ENCODE measurements at regions not wholly inside any gene's neighbourhood (a gene's known extent, or its start where the extent isn't known, plus 50 kb on each side); places are given as distances from the start of the nearest gene placed in this dataset.
"Not testable (repeated sequence)": the region's sequence is repeated elsewhere in the genome, so short reads cannot be mapped to it uniquely, and the experiment has no call there.

DNA sequence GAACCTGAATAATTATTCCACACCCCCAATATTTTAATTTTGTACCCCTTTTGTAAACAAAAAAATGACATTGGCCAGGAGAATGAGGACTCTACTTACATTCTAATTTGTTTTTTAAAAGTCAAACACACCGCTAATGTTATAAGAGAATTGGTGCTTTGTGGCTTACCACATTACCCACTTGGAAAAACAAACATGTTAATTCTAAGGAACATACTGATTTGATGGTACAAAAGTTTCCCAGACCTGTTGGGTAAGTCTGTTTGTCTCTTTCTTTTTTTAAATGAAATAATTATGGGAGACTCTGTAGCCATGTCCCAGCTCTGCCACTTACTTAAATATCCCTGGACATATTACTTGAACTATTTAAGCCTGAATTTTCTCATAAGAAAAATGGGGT lies 352.5 kb upstream of the C2CD4B start:
- no peak overlapping the region for H3K27ac Mint-ChIP-seq
- intact Hi-C loops (cut with micrococcal nuclease): no loop called here
- H3K36me3 Mint-ChIP-seq (ENCODE audit: low read depth): no peaks in the 10 kb centered on the region
- H3K9me3 Mint-ChIP-seq: no peaks in the 10 kb centered on the region
- peaks cover 21% of the 10 kb centered on the region for H3K27me3 Mint-ChIP-seq (ENCODE audit: low read depth)
- DNase-seq: no peak
- H3K4me1 Mint-ChIP-seq (ENCODE audit: low read depth): no peaks in the 10 kb centered on the region
- no peak overlapping the region for H3K4me3 Mint-ChIP-seq
- CTCF ChIA-PET: interaction anchor here (0.6 to 0.7 kb wide), 2 partner anchors 156 to 161 kb away, joined by 3 to 4 read pairs; no protein-coding TSS in a partner anchor

DNA sequence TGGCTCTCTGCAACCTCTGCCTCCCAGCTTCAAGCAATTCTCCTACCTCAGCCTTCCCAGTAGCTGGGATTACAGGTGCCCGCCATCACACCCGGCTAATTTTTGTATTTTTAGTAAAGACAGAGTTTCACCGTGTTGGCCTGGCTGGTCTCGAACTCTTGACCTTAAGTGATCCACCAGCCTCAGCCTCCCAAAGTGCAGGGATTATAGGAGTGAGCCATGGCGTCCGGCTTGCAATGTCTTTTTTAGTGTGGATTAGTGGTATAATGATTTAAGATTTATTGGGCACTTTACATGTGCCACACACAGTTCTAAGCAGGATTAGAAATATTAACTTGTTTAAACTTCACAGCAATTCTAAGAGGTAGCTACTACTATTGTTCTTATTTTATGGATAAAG lies 353.6 kb upstream of the C2CD4B start:
- H3K9me3 Mint-ChIP-seq; H3K4me3 Mint-ChIP-seq; intact Hi-C loops (cut with micrococcal nuclease); DNase-seq; H3K4me1 Mint-ChIP-seq (ENCODE audit: low read depth); H3K27ac Mint-ChIP-seq; H3K36me3 Mint-ChIP-seq (ENCODE audit: low read depth): not testable (repeated sequence)
- CTCF ChIA-PET: interaction anchor here (0.6 kb wide), 1 partner anchor 327 kb away, joined by 3 read pairs; no protein-coding TSS in a partner anchor
- peaks cover 25% of the 10 kb centered on the region for H3K27me3 Mint-ChIP-seq (ENCODE audit: low read depth)

DNA sequence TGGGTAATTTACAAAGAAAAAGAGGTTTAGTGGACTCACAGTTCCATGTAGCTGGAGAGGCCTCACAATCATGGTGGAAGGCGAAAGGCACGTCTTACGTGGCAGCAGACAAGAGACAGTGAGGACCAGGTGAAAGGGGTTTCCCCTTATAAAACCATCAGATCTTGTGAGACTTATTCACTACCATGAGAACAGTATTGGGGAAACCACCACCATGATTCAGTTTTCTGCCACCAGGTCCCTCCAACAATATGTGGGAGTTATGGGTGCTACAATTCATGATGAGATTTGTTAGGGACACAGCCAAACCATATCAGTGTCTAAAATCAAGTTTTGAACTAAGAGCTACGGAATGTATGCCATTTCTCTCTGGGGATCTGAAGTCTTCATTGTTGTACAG lies 354.8 kb upstream of the C2CD4B start:
- DNase-seq: peak; percentile 7
- Mint-ChIP-seq H3K4me1 (ENCODE audit: low read depth) (no peaks in the 10 kb centered on the region), H3K9me3 (no peaks in the 10 kb centered on the region), H3K27ac (no peak overlapping the region), H3K27me3 (ENCODE audit: low read depth) (peaks cover 25% of the 10 kb centered on the region), H3K4me3 (no peak overlapping the region), H3K36me3 (ENCODE audit: low read depth) (no peaks in the 10 kb centered on the region)
- intact Hi-C loops (cut with micrococcal nuclease): no loop called here
- CTCF ChIA-PET: no interaction called here

DNA sequence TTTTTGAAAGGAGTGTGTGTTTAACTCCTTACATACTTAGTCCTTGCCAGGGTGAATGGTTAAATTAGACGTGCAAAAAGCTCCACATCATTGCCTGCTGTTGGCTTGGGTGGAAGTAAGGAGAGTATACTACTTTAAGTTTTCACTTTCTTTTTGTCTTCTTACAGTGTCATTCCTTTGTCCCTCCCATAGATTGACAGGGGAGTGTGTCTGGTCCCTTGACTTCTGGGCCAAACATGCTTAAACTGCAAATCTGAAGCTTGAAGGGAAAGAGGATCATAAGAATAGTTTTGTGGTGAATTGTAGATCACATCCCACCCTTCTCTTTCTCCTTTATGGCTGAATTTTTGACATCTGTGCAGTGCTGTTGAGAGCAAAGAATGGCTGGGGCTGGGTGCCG lies 355.8 kb upstream of the C2CD4B start:
- CTCF ChIA-PET: no interaction called here
- no peaks in the 10 kb centered on the region for H3K4me1 Mint-ChIP-seq (ENCODE audit: low read depth)
- H3K9me3 Mint-ChIP-seq: no peaks in the 10 kb centered on the region
- intact Hi-C loops (cut with micrococcal nuclease): no loop called here
- H3K36me3 Mint-ChIP-seq (ENCODE audit: low read depth): no peaks in the 10 kb centered on the region
- no peak overlapping the region for H3K27ac Mint-ChIP-seq
- no peak overlapping the region for H3K4me3 Mint-ChIP-seq
- peaks cover 27% of the 10 kb centered on the region for H3K27me3 Mint-ChIP-seq (ENCODE audit: low read depth)
- no peak for DNase-seq

DNA sequence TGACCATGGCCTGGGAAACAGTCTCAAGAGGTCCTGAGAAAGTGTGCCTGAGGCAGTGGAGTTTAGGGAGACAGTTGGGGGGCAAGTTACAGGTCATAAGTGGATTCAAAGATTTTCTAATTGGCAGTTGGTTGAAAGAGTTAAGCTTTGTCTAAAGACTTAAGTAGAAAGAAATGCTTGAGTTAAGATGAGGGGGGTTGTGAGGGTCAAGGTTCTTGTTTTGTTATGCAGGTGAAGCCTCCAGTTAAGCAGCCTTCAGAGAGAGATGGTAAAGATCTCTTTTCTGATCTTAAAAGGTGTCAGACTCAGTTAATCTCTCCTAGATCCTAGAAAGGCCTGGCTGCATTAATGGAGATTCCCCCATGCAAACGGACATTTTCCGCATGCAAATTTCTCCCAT lies 356.3 kb upstream of the C2CD4B start:
- no peaks in the 10 kb centered on the region for H3K4me1 Mint-ChIP-seq (ENCODE audit: low read depth)
- peaks cover 27% of the 10 kb centered on the region for H3K27me3 Mint-ChIP-seq (ENCODE audit: low read depth)
- DNase-seq: no peak
- no peaks in the 10 kb centered on the region for H3K36me3 Mint-ChIP-seq (ENCODE audit: low read depth)
- H3K4me3 Mint-ChIP-seq: no peak overlapping the region
- no peaks in the 10 kb centered on the region for H3K9me3 Mint-ChIP-seq
- CTCF ChIA-PET: no interaction called here
- intact Hi-C loops (cut with micrococcal nuclease): no loop called here
- H3K27ac Mint-ChIP-seq: no peak overlapping the region

DNA sequence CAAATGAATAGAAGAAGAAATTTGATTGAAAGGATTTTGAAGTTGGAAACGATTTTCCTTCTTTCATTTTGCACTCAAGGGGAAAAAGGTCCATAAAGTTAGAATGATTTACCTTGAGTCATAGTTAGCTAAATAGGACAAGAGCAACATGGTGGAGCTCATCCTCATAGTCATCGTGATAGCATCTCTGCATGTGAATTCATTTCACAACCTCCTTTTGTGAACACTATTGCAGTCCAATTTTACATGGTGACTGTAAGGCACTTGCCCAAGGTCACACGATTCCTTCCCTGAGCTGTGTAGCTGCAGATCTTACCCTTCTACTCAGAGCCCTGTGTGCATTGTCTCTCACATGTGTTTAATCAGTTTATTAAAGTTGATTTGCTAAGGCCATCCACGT lies 359.8 kb upstream of the C2CD4B start:
- peaks cover 24% of the 10 kb centered on the region for H3K27me3 Mint-ChIP-seq (ENCODE audit: low read depth)
- H3K9me3 Mint-ChIP-seq: no peaks in the 10 kb centered on the region
- no peaks in the 10 kb centered on the region for H3K4me1 Mint-ChIP-seq (ENCODE audit: low read depth)
- H3K36me3 Mint-ChIP-seq (ENCODE audit: low read depth): no peaks in the 10 kb centered on the region
- no peak overlapping the region for H3K4me3 Mint-ChIP-seq
- CTCF ChIA-PET: no interaction called here
- H3K27ac Mint-ChIP-seq: no peak overlapping the region
- intact Hi-C loops (cut with micrococcal nuclease): no loop called here
- DNase-seq: no peak

DNA sequence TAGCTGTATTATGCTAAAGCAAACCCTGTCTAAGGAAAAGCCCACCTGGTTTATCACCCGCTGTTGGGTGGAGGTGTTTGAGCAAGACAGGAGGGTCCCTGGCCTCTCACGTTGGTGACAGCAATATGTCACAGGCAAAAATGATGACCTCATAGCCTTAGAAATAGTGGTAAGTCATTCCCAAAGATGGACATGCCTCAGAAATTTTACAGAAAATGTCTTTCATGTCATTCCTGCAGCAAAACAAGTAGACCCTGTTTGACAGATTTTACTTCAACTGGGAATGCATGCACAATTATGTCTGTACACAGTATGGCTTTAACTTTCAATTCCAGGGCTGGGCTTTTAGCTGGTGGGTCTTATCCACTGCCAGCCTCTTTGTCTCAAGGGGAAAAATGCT lies 362.3 kb upstream of the C2CD4B start:
- Mint-ChIP-seq H3K36me3 (ENCODE audit: low read depth) (no peaks in the 10 kb centered on the region), H3K9me3 (no peaks in the 10 kb centered on the region), H3K27me3 (ENCODE audit: low read depth) (peaks cover 15% of the 10 kb centered on the region), H3K4me1 (ENCODE audit: low read depth) (no peaks in the 10 kb centered on the region), H3K27ac (no peak overlapping the region), H3K4me3 (no peak overlapping the region)
- intact Hi-C loops (cut with micrococcal nuclease): no loop called here
- no peak for DNase-seq
- CTCF ChIA-PET: no interaction called here

DNA sequence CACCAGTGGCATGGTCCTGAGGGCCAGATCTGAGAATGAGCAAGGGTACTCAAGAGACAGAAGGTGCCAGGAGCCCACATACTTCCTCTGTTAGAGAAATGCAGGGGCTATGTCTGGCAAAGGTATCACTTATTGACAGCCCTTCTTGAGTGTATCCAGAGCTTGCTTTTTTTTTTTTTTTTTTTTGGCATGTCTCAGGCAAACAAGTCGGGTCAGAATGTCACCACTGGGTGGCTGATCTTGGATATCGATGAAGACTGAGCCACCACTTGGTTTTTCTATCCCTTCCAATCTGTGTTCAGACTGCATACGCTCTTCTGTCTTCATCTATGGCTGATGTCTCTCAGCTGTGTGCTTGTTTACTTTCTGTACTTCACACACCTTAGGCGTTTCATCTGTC lies 363.4 kb upstream of the C2CD4B start:
- Mint-ChIP-seq H3K4me1 (ENCODE audit: low read depth) (no peaks in the 10 kb centered on the region), H3K36me3 (ENCODE audit: low read depth) (no peaks in the 10 kb centered on the region), H3K9me3 (no peaks in the 10 kb centered on the region), H3K27me3 (ENCODE audit: low read depth) (peaks cover 10% of the 10 kb centered on the region), H3K27ac (no peak overlapping the region), H3K4me3 (no peak overlapping the region)
- intact Hi-C loops (cut with micrococcal nuclease): no loop called here
- DNase-seq: no peak
- CTCF ChIA-PET: interaction anchor here (0.6 kb wide), 1 partner anchor 8 kb away, joined by 3 read pairs; no protein-coding TSS in a partner anchor

DNA sequence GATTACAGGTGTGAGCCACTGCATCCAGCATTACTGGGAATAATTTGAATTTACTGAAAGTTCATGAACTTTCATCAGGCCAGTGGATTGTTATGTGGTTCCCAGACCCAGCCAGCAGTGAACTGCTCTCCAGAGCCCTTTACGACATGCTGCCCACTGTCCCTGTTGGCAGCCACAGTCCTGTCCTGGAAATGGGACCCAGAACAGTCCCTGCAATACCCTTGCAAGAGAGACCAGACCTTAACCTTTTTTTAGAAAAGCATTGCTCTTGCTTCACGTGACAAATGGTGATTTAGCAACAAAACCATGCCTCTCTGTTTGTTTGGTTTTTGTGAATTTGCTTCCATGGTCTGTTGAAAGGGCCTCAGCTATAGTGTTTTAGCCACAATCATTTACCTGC lies 367.3 kb upstream of the C2CD4B start:
- no peak for DNase-seq
- Mint-ChIP-seq H3K4me1 (ENCODE audit: low read depth) (no peaks in the 10 kb centered on the region), H3K27me3 (ENCODE audit: low read depth) (peaks cover 2% of the 10 kb centered on the region), H3K4me3 (no peak overlapping the region), H3K27ac (no peak overlapping the region), H3K36me3 (ENCODE audit: low read depth) (no peaks in the 10 kb centered on the region), H3K9me3 (no peaks in the 10 kb centered on the region)
- CTCF ChIA-PET: interaction anchor here (0.6 kb wide), 1 partner anchor 1040 kb away, joined by 3 read pairs; no protein-coding TSS in a partner anchor
- intact Hi-C loops (cut with micrococcal nuclease): no loop called here

DNA sequence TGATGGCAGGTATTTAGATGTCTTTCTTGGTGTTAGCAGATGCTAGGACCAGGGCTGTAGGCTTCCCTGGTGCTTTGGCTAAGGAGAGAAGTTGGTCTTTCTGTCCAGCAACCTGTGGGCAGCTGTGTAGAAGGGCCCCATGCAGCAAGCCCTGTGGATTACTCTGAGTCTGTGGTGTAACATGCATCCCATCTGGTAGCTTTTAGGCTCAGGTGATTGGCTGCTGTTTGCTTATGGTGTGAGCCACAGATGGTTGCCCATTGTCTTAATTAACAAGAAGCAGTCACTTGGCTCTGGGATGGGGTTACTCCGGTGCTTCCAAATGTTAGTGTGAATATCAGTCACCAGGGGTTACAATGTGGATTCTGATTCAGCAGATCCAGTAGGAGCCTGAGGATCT lies 368.6 kb upstream of the C2CD4B start:
- Mint-ChIP-seq H3K36me3 (ENCODE audit: low read depth) (no peaks in the 10 kb centered on the region), H3K27ac (no peak overlapping the region), H3K9me3 (no peaks in the 10 kb centered on the region), H3K4me1 (ENCODE audit: low read depth) (no peaks in the 10 kb centered on the region), H3K4me3 (no peak overlapping the region), H3K27me3 (ENCODE audit: low read depth) (peaks cover 1% of the 10 kb centered on the region)
- no peak for DNase-seq
- intact Hi-C loops (cut with micrococcal nuclease): no loop called here
- CTCF ChIA-PET: no interaction called here

DNA sequence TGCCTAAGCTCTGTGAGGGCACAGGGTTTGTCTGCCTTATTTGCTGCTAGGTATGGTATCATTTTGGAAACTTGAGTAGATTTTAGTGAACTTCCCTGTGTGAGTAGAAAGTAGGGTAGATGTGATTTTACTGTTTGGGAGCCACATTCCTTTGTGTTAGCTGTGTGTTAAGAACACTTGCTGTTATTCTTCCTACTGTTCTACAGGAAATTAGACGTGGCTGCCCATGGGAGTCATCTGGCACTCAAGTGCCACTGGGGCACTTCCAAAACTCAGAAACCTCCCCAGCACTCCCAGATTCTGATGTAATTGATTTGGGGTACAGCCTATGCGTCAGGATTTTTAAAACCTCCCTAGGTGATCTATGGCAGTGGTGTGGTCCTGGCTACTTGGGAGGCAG lies 369.9 kb upstream of the C2CD4B start:
- DNase-seq: no peak
- CTCF ChIA-PET: no interaction called here
- Mint-ChIP-seq H3K27ac (no peak overlapping the region), H3K27me3 (ENCODE audit: low read depth) (no peaks in the 10 kb centered on the region), H3K36me3 (ENCODE audit: low read depth) (no peaks in the 10 kb centered on the region), H3K4me3 (no peak overlapping the region), H3K4me1 (ENCODE audit: low read depth) (no peaks in the 10 kb centered on the region), H3K9me3 (no peaks in the 10 kb centered on the region)
- intact Hi-C loops (cut with micrococcal nuclease): no loop called here

DNA sequence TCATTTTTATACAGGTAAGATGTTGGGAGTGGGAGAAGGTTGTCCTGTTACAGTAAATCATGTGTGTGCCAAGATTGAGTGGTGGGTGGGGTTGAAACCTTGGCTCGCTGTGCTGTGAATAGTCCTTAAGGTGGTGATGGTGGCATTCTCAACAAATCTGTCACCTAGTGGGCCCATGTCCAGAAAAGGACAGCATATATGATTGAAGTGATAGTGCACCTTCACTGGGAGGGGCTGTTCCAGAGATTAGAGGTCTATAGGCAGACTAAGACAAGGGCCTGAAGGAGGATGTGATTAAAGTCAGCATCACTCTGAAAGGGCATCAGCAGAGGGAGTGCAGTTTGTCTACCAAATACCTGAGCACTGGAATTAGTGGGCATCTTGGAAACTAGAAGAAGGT lies 374.2 kb upstream of the C2CD4B start:
- DNase-seq: no peak
- no peak overlapping the region for H3K27ac Mint-ChIP-seq
- H3K4me3 Mint-ChIP-seq: no peak overlapping the region
- H3K36me3 Mint-ChIP-seq (ENCODE audit: low read depth): no peaks in the 10 kb centered on the region
- intact Hi-C loops (cut with micrococcal nuclease): no loop called here
- no peaks in the 10 kb centered on the region for H3K27me3 Mint-ChIP-seq (ENCODE audit: low read depth)
- no peaks in the 10 kb centered on the region for H3K4me1 Mint-ChIP-seq (ENCODE audit: low read depth)
- H3K9me3 Mint-ChIP-seq: no peaks in the 10 kb centered on the region
- CTCF ChIA-PET: no interaction called here

DNA sequence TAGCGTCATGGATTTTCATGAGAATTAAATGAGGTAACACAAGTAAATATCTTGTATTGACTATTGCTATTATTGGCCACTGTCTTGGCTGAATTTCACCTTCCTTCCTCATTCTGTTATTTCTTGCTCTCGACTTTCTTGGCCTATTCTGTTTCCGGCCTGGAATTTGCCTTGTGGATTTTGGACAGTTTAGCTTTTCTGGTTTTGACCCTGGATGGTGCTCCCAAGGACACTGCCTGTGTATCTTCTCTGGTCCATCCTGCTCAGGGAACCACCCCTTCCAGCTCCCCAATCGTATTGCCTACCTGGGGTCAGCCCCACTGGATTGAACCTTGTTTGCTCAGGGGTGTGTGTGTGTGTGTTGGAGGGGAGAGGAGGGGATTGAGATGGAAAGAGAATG lies 376.2 kb upstream of the C2CD4B start:
- Mint-ChIP-seq H3K4me3 (no peak overlapping the region), H3K9me3 (no peaks in the 10 kb centered on the region), H3K36me3 (ENCODE audit: low read depth) (no peaks in the 10 kb centered on the region), H3K4me1 (ENCODE audit: low read depth) (no peaks in the 10 kb centered on the region), H3K27me3 (ENCODE audit: low read depth) (peaks cover 2% of the 10 kb centered on the region), H3K27ac (no peak overlapping the region)
- CTCF ChIA-PET: no interaction called here
- no peak for DNase-seq
- intact Hi-C loops (cut with micrococcal nuclease): no loop called here

DNA sequence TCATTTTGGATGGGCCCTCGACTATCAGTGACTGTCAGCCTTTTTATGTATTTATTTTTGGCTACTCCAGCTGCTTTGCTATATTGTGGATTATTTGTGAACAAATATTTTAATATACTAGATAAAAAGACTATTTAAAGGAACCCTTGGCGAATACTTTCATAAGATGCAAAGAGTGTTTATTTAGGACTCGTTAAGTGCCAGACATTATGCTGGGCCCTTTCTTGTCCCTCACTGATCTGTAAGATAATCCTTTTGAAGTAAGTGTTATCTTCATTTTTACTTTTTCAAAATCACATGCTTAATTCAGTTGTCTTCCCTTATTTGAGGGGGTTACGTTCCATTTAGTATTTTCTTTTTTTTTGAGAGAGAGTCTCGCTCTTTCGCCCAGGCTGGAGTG lies 376.8 kb upstream of the C2CD4B start:
- intact Hi-C loops (cut with micrococcal nuclease): no loop called here
- CTCF ChIA-PET: no interaction called here
- Mint-ChIP-seq H3K27me3 (ENCODE audit: low read depth) (peaks cover 2% of the 10 kb centered on the region), H3K4me1 (ENCODE audit: low read depth) (no peaks in the 10 kb centered on the region), H3K36me3 (ENCODE audit: low read depth) (no peaks in the 10 kb centered on the region), H3K4me3 (no peak overlapping the region), H3K9me3 (no peaks in the 10 kb centered on the region), H3K27ac (no peak overlapping the region)
- no peak for DNase-seq

All from activated naive CD4-positive, alpha-beta T cell treated with anti-CD3 and anti-CD28 coated beads for 36 hours (primary cell).